Activated T-helper 1 cell treated with anti-CD3 and anti-CD28 coated beads, Interleukin-12 subunit alpha, Interleukin-12 subunit beta, Interleukin-2, Interleukin-4 antibody, amounts not matched to agents 30 ng/mL and 10 ng/mL and 1 ng/mL, durations not matched to agents 14 hours and 24 hours and 36 hours (primary cell): ENCODE measurements at regions not wholly inside any gene's neighbourhood (a gene's known extent, or its start where the extent isn't known, plus 50 kb on each side); places are given as distances from the start of the nearest gene placed in this dataset.
"Not testable (repeated sequence)": the region's sequence is repeated elsewhere in the genome, so short reads cannot be mapped to it uniquely, and the experiment has no call there.

Experiments
- DNase-seq: peaks from one replicate; pipeline ENCODE4 v3.0.0; 2021; ENCODE audit warnings: low spot score
- H3K27ac Mint-ChIP-seq: one replicate; pipeline ENCODE4 v1.8.0; 2021; ENCODE audit warnings: mild to moderate bottlenecking, mixed read lengths
- H3K27me3 Mint-ChIP-seq: one replicate; pipeline ENCODE4 v1.8.0; 2022; ENCODE audit warnings: mild to moderate bottlenecking, moderate library complexity, mixed read lengths; ENCODE audit not compliant: insufficient read depth
- H3K36me3 Mint-ChIP-seq: one replicate; pipeline ENCODE4 v1.8.0; 2021; ENCODE audit warnings: low read depth, mixed read lengths
- H3K4me1 Mint-ChIP-seq: one replicate; pipeline ENCODE4 v1.8.0; 2021; ENCODE audit warnings: low read depth, mixed read lengths
- H3K4me3 Mint-ChIP-seq: one replicate; pipeline ENCODE4 v1.8.0; 2021; ENCODE audit warnings: mild to moderate bottlenecking, moderate library complexity, mixed read lengths
- H3K9me3 Mint-ChIP-seq: one replicate; pipeline ENCODE4 v1.8.0; 2021; ENCODE audit warnings: mixed read lengths
- intact Hi-C: fragments of 100-400 bp; cut with micrococcal nuclease; formaldehyde crosslinking; loops from one replicate; pipeline ENCODE4 v1.15.1; 2024

- H3K9me3 Mint-ChIP-seq: no peaks in the 10 kb centered on the region
- peaks cover 1% of the 10 kb centered on the region for H3K27me3 Mint-ChIP-seq
- intact Hi-C loops: no loop called here
Observed at GRCh38 chr9:715300-715699, 126.2 kb upstream of the DMRT1 start.

DNA sequence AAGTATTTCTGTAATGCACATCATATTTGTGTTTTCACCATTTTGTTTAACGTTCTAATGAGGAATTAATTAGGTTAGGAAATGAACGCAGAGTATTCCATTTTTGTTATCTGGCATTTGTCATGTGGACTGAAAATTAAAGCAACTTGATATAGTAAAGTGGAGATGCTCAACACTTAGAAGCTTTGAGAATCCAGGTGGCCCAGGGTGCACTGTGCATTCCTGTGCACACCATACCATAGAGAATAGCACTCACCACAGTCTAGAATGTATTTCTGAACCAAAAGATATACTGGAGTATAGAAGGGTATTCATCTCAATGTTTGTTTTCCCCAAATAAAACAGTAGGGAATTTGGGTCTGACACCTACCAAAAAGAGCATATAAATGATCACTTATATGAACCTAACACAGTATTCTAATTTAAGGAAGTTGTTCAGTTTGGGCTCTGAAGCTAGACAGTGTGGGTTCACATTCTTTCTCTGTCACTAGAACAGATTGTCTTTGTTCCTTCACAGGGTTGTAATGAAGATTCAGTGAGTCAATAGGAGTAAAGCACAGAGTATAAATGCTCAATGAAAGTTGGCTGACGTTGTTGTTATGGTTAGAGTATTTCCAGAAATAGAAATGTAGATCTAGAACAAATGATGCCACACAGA, 125.6 kb upstream of the DMRT1 start:
- Mint-ChIP-seq H3K4me3 (no peak overlapping the region), H3K9me3 (no peaks in the 10 kb centered on the region), H3K4me1 (no peaks in the 10 kb centered on the region), H3K27me3 (peaks cover 1% of the 10 kb centered on the region), H3K27ac (no peak overlapping the region), H3K36me3 (no peaks in the 10 kb centered on the region)
- no peak for DNase-seq
- intact Hi-C loops: no loop called here

More at GRCh38 chr9:715300-715699, 126.2 kb upstream of the DMRT1 start:
- Mint-ChIP-seq H3K4me3 (no peak overlapping the region), H3K27ac (no peak overlapping the region), H3K36me3 (no peaks in the 10 kb centered on the region), H3K4me1 (no peaks in the 10 kb centered on the region)
- no peak for DNase-seq

GRCh38 chr9:717722-718121, 123.8 kb upstream of the DMRT1 start:
- Mint-ChIP-seq H3K4me1 (no peaks in the 10 kb centered on the region), H3K27me3 (peaks cover 1% of the 10 kb centered on the region), H3K9me3 (no peaks in the 10 kb centered on the region), H3K36me3 (no peaks in the 10 kb centered on the region), H3K27ac (no peak overlapping the region), H3K4me3 (no peak overlapping the region)
- intact Hi-C loops: no loop called here
- no peak for DNase-seq

GRCh38 chr9:720239-720881, 121.1 kb upstream of the DMRT1 start:
- intact Hi-C loops: no loop called here

GRCh38 chr9:722388-722980, 119.0 kb upstream of the DMRT1 start:
- Mint-ChIP-seq H3K9me3 (no peaks in the 10 kb centered on the region), H3K4me1 (no peaks in the 10 kb centered on the region), H3K4me3 (no peak overlapping the region), H3K27me3 (no peaks in the 10 kb centered on the region), H3K27ac (no peak overlapping the region), H3K36me3 (no peaks in the 10 kb centered on the region)
- intact Hi-C loops: no loop called here
- DNase-seq: no peak

More at GRCh38 chr9:720239-720881, 121.1 kb upstream of the DMRT1 start:
- no peak overlapping the region for H3K27ac Mint-ChIP-seq
- no peaks in the 10 kb centered on the region for H3K9me3 Mint-ChIP-seq
- H3K27me3 Mint-ChIP-seq: peaks cover under 1% of the 10 kb centered on the region
- no peak for DNase-seq
- no peak overlapping the region for H3K4me3 Mint-ChIP-seq
- no peaks in the 10 kb centered on the region for H3K4me1 Mint-ChIP-seq
- no peaks in the 10 kb centered on the region for H3K36me3 Mint-ChIP-seq

DNA sequence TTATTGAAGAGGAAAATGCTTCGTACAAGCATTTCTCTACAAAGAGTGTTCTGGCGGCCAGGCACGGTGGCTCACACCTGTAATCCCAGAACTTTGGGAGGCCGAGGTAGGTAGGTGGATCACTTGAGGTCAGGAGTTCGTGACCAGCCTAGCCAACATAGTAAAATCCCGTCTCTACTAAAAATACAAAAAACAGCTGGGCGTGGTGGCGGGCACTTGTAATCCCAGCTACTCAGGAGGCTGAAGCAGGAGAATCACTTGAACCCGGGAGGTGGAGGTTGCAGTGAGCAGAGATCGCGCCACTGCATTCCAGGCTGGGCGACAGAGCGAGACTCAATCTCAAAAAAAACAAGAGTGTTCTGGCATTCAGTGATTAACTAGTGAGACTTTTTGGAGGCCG, 117.0 kb upstream of the DMRT1 start:
- H3K27me3 Mint-ChIP-seq, DNase-seq, H3K4me1 Mint-ChIP-seq, H3K9me3 Mint-ChIP-seq, H3K27ac Mint-ChIP-seq, intact Hi-C loops, H3K4me3 Mint-ChIP-seq, H3K36me3 Mint-ChIP-seq: not testable (repeated sequence)

DNA sequence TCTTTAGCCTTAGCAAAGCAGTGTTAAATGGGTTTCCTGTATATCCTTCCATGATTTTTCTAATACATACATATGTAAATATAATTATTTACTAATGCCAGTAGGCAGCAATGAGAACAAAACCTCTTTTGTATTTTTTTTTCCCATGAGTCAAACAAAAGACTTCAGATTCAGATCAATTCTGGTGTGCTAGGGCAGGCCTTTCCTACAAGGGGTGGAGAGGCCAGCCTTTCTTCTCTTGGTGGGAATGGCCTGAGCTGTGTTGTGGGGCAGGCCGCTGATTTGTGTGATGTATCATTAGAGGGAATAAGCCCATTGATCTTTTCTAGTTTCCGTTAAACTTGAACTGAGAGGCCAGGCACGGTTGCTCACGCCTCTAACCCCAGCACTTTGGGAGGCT, 115.5 kb upstream of the DMRT1 start:
- Mint-ChIP-seq H3K4me1 (no peaks in the 10 kb centered on the region), H3K36me3 (no peaks in the 10 kb centered on the region), H3K27me3 (no peaks in the 10 kb centered on the region), H3K27ac (no peak overlapping the region), H3K4me3 (no peak overlapping the region), H3K9me3 (no peaks in the 10 kb centered on the region)
- intact Hi-C loops: no loop called here
- no peak for DNase-seq

GRCh38 chr9:727767-728166, 113.7 kb upstream of the DMRT1 start:
- peaks cover 2% of the 10 kb centered on the region for H3K36me3 Mint-ChIP-seq
- H3K4me3 Mint-ChIP-seq: no peak overlapping the region
- H3K27ac Mint-ChIP-seq: no peak overlapping the region
- intact Hi-C loops: no loop called here
- no peaks in the 10 kb centered on the region for H3K9me3 Mint-ChIP-seq
- DNase-seq: no peak
- no peaks in the 10 kb centered on the region for H3K4me1 Mint-ChIP-seq
- no peaks in the 10 kb centered on the region for H3K27me3 Mint-ChIP-seq

GRCh38 chr9:728535-728934, 113.0 kb upstream of the DMRT1 start:
- intact Hi-C loops: no loop called here
- Mint-ChIP-seq H3K4me1 (no peaks in the 10 kb centered on the region), H3K9me3 (no peaks in the 10 kb centered on the region), H3K4me3 (no peak overlapping the region), H3K27me3 (no peaks in the 10 kb centered on the region), H3K27ac (no peak overlapping the region), H3K36me3 (peaks cover 2% of the 10 kb centered on the region)
- DNase-seq: no peak

DNA sequence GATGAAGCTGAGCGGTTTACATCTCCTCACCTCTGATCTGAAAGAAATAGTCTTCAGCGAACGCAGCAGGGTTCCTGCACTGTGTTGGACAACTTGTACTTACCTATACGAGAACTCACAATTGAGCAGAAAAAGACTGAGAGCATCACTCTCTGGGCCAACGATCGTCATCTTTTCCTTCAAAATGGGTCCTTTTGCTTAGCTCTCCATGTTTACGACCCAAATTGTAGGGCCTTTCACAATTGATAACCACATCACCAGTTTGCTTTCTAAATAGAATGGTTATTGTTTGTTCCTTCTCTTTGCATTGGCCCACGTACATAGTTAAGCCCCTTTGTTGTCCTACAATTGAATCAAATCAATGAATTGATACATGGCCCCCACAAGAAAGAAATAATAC, 110.0 kb upstream of the DMRT1 start:
- Mint-ChIP-seq H3K9me3 (no peaks in the 10 kb centered on the region), H3K27me3 (no peaks in the 10 kb centered on the region), H3K27ac (no peak overlapping the region), H3K4me3 (no peak overlapping the region), H3K4me1 (no peaks in the 10 kb centered on the region), H3K36me3 (peaks cover 2% of the 10 kb centered on the region)
- intact Hi-C loops: no loop called here
- no peak for DNase-seq

- no peaks in the 10 kb centered on the region for H3K9me3 Mint-ChIP-seq
- H3K36me3 Mint-ChIP-seq: peaks cover 2% of the 10 kb centered on the region
- no peak for DNase-seq
- no peaks in the 10 kb centered on the region for H3K27me3 Mint-ChIP-seq
- H3K27ac Mint-ChIP-seq: no peak overlapping the region
- H3K4me1 Mint-ChIP-seq: no peaks in the 10 kb centered on the region
- intact Hi-C loops: no loop called here
- no peak overlapping the region for H3K4me3 Mint-ChIP-seq
Observed at GRCh38 chr9:734831-735511, 106.5 kb upstream of the DMRT1 start.

DNA sequence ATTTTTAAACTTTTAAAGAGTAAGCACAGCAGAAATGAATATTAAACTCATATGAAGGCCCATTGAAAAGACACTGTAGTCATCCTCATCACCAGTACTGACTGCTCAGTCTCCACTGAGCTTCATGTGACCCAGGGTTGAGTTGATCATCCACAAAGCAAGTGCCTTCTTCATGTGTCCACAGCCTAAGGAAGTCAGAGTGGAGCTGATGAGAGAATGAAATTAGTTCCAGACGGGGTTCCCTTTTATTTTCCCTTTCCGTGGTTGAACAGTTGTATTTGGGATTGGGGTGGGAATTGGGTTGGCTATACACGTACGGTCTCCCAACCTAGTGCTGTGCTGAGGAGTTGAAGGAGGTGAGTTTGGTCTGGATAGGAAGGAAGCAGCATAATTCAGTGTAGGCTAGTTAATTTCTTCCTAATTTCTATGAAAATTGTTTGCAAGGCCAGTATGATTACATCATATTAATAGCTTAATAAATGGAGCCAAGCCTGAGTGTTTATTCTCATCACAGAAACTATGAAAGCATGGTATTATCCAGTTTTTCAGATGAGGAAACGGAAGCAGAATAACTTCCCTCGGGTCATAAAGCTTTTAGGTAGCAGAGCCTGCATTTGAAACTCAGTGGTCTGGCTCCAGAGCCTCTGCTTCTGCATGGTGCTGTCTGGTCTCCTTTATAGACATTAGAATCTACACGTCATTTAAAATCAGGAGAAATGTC, 103.9 kb upstream of the DMRT1 start:
- H3K27me3 Mint-ChIP-seq: no peaks in the 10 kb centered on the region
- intact Hi-C loops: no loop called here
- H3K4me3 Mint-ChIP-seq: no peak overlapping the region
- no peaks in the 10 kb centered on the region for H3K36me3 Mint-ChIP-seq
- no peak for DNase-seq
- no peaks in the 10 kb centered on the region for H3K4me1 Mint-ChIP-seq
- H3K9me3 Mint-ChIP-seq: no peaks in the 10 kb centered on the region
- H3K27ac Mint-ChIP-seq: no peak overlapping the region
